GM12878 (cell line): ENCODE measurements at regions not wholly inside any gene's neighbourhood (a gene's known extent, or its start where the extent isn't known, plus 50 kb on each side); places are given as distances from the start of the nearest gene placed in this dataset.
A peak's percentile ranks its signal among the peaks of the same experiment; 100 is the strongest.

Source experiments
- ASH2L ChIP-seq: fragments of 300-600, 200-600 bp; sonication (generic); IDR thresholded peaks from 2 replicates; pipeline ENCODE4 v1.6.1; 2017; ENCODE audit warnings: low read depth, mild to moderate bottlenecking, borderline replicate concordance
- BMI1 ChIP-seq: fragments of 450-650 bp; IDR thresholded peaks from 2 replicates; pipeline ENCODE4 v1.6.1; 2016; ENCODE audit warnings: mild to moderate bottlenecking, moderate library complexity, borderline replicate concordance
- CBFB ChIP-seq: IDR thresholded peaks from 2 replicates; pipeline ENCODE4 v1.6.1; 2016; ENCODE audit warnings: antibody characterized with exemption, low read depth
- CBX3 ChIP-seq: fragments of 200-600 bp; sonication (generic); IDR thresholded peaks from 2 replicates; pipeline ENCODE4 v1.6.1; 2016; ENCODE audit warnings: low read depth, borderline replicate concordance
- ELK1 ChIP-seq: IDR thresholded peaks from 2 replicates; pipeline ENCODE4 v1.6.1; 2012; ENCODE audit warnings: low read depth, low read length, improper control_type of control experiment
- FOXK2 ChIP-seq: fragments of 450-650 bp; IDR thresholded peaks from 2 replicates; pipeline ENCODE4 v1.6.1; 2017; ENCODE audit warnings: mild to moderate bottlenecking, moderate library complexity
- HSF1 ChIP-seq: fragments of 150-350 bp; IDR thresholded peaks from 2 replicates; pipeline ENCODE4 v1.6.1; 2014; ENCODE audit warnings: mild to moderate bottlenecking, low read depth, low read length
- IRF4 ChIP-seq: IDR thresholded peaks from 2 replicates; pipeline ENCODE4 v1.6.1; 2011; ENCODE audit warnings: low read depth, low read length
- MYB ChIP-seq: fragments of 150-350 bp; IDR thresholded peaks from 2 replicates; pipeline ENCODE4 v1.6.1; 2014; ENCODE audit warnings: mild to moderate bottlenecking, low read depth, low read length, borderline replicate concordance
- NFIC ChIP-seq: IDR thresholded peaks from 2 replicates; pipeline ENCODE4 v1.6.1; 2012; ENCODE audit warnings: low read depth, mild to moderate bottlenecking, inconsistent platforms, low read length, moderate library complexity
- RCOR1 ChIP-seq: conservative IDR thresholded peaks from 2 replicates; pipeline ENCODE4 v1.6.1; 2012; ENCODE audit warnings: low read depth, low read length, improper control_type of control experiment
- RELB ChIP-seq: fragments of 450-650 bp; IDR thresholded peaks from 2 replicates; pipeline ENCODE4 v1.6.1; 2017; ENCODE audit warnings: low read depth, mild to moderate bottlenecking, moderate library complexity
- SP1 ChIP-seq: IDR thresholded peaks from one replicate; pipeline ENCODE4 v1.6.1; 2011; ENCODE audit warnings: low read depth, low read length
- SRF ChIP-seq, 2 experiments: IDR thresholded peaks; 2 replicates each; pipeline ENCODE4 v1.6.1; 2011; ENCODE audit warnings: low read depth in 2 of 2, low read length in 2 of 2, mild to moderate bottlenecking in 1 of 2, moderate library complexity in 1 of 2
- TAF1 ChIP-seq: IDR thresholded peaks from 2 replicates; pipeline ENCODE4 v1.6.1; 2011; ENCODE audit warnings: mild to moderate bottlenecking, low read depth, low read length, borderline replicate concordance
- TCF3 ChIP-seq: IDR thresholded peaks from 2 replicates; pipeline ENCODE4 v1.6.1; 2012; ENCODE audit warnings: low read depth, mild to moderate bottlenecking, low read length, borderline replicate concordance; ENCODE audit not compliant: insufficient read depth
- TF ChIP-seq, protein P1 (sequence below): IDR thresholded peaks from 2 replicates; pipeline ENCODE4 v1.6.1; 2011; ENCODE audit warnings: borderline replicate concordance, low read depth, mild to moderate bottlenecking, moderate library complexity, mixed read lengths, low read length; ENCODE audit not compliant: insufficient read depth; ENCODE audit errors: extremely low read length
- TF ChIP-seq, protein P2 (sequence below): fragments of 450-650 bp; IDR thresholded peaks from 2 replicates; pipeline ENCODE4 v1.6.1; 2016; ENCODE audit warnings: mild to moderate bottlenecking
- TF ChIP-seq, protein P3 (sequence below): fragments of 450-650 bp; formaldehyde crosslinking; IDR thresholded peaks from 2 replicates; pipeline ENCODE4 v1.5.0; 2022; ENCODE audit warnings: mild to moderate bottlenecking, missing genetic modification characterization

DNA sequence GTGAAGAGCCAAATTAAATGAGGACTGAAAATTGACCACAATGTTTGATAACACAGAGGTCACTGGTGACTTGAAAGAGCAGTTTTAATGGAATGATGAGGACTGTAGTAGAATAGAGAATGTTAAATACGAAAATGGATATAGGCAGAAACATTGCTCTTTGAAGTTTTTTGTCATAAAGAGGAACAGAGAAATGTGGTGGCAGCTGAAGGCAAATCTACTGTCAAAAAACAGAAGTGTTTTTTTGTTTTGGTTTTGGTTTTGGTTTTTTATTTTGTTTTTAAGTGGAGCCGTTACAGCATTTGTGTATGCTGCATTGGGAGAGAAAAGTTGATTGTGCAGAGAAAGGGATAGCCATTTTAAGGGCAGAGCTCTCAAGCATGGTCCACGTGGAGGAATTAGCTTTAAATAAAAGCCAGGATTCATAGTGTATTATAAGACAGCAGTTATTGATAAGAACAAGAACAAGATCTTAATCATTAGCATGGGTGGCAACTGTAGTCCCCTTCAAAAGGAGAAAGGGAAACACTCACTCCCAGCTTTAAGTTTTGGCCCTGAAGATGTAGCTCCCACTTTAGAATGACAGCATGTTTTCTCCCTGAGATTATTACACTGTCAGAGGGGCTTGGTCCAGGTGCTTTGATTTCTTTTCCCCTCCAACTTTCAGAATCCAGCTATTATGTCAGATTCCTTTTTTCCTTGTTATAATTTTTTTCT, 156.7 kb upstream of the BET1 start (continued):
- TF ChIP-seq RELB (peak; percentile 95), SRF (IDR thresholded peaks at IDR 0.05; ENCODE audit: low read depth in 2 of 2, low read length in 2 of 2) (no peak), TCF3 (0 out of 2 replicates have a peak, but pooled peaks have one; percentile 21), MYB (no peak), ASH2L (0 out of 2 replicates have a peak, but pooled peaks have one; percentile 58), HSF1 (no peak), NFIC (peak; percentile 92), ELK1 (no peak), CBX3 (no peak), BMI1 (peak; percentile 88), SP1 (peak; percentile 45), TAF1 (no peak), RCOR1 (0 out of 2 replicates have a peak, but pooled peaks have one; percentile 81), FOXK2 (no peak), IRF4 (peak; percentile 96), CBFB (peak; percentile 66)
- TF ChIP-seq, protein P1, sequence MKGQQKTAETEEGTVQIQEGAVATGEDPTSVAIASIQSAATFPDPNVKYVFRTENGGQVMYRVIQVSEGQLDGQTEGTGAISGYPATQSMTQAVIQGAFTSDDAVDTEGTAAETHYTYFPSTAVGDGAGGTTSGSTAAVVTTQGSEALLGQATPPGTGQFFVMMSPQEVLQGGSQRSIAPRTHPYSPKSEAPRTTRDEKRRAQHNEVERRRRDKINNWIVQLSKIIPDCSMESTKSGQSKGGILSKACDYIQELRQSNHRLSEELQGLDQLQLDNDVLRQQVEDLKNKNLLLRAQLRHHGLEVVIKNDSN: no peak
- TF ChIP-seq, protein P2, sequence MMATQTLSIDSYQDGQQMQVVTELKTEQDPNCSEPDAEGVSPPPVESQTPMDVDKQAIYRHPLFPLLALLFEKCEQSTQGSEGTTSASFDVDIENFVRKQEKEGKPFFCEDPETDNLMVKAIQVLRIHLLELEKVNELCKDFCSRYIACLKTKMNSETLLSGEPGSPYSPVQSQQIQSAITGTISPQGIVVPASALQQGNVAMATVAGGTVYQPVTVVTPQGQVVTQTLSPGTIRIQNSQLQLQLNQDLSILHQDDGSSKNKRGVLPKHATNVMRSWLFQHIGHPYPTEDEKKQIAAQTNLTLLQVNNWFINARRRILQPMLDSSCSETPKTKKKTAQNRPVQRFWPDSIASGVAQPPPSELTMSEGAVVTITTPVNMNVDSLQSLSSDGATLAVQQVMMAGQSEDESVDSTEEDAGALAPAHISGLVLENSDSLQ: peak; percentile 78; the same call in 1 of the 2 replicates
- TF ChIP-seq, protein P3, sequence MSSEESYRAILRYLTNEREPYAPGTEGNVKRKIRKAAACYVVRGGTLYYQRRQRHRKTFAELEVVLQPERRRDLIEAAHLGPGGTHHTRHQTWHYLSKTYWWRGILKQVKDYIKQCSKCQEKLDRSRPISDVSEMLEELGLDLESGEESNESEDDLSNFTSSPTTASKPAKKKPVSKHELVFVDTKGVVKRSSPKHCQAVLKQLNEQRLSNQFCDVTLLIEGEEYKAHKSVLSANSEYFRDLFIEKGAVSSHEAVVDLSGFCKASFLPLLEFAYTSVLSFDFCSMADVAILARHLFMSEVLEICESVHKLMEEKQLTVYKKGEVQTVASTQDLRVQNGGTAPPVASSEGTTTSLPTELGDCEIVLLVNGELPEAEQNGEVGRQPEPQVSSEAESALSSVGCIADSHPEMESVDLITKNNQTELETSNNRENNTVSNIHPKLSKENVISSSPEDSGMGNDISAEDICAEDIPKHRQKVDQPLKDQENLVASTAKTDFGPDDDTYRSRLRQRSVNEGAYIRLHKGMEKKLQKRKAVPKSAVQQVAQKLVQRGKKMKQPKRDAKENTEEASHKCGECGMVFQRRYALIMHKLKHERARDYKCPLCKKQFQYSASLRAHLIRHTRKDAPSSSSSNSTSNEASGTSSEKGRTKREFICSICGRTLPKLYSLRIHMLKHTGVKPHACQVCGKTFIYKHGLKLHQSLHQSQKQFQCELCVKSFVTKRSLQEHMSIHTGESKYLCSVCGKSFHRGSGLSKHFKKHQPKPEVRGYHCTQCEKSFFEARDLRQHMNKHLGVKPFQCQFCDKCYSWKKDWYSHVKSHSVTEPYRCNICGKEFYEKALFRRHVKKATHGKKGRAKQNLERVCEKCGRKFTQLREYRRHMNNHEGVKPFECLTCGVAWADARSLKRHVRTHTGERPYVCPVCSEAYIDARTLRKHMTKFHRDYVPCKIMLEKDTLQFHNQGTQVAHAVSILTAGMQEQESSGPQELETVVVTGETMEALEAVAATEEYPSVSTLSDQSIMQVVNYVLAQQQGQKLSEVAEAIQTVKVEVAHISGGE: no peak
